ENCODE measurements at regions not wholly inside any gene's neighbourhood (a gene's known extent, or its start where the extent isn't known, plus 50 kb on each side); places are given as distances from the start of the nearest gene placed in this dataset.

GRCh38 chr5:158383486-158383885 lies 524.5 kb upstream of the CLINT1 start:
- no peak overlapping the region for H3K4me2 ChIP-seq (ENCODE audit: low read depth, low read length)
- BruUV-seq (replicated peaks), result no TSS peak
- no peak for FAIRE-seq
- H3K27me3 ChIP-seq (ENCODE audit: control insufficient read depth in 1 of 2, insufficient read depth in 2 of 2, low read length in 2 of 2), result no peaks in the 10 kb centered on the region
- no peak overlapping the region for H3K4me3 ChIP-seq (replicated peaks in 1 of 3; ENCODE audit: insufficient read depth in 1 of 3, low read depth in 2 of 3, low read length in 3 of 3)
- ChIA-PET CTCF (ENCODE audit: low intra/inter-chr PET ratio, low total read pairs) (no interaction called here), POLR2A (no interaction called here)
- no peaks in the 10 kb centered on the region for H4K20me1 ChIP-seq (ENCODE audit: insufficient read depth, low read length)
- no peak overlapping the region for H3K27ac ChIP-seq (ENCODE audit: extremely low read length, insufficient read depth, low read length)
- DNase-seq (ENCODE audit: low spot score), result no peak
- in situ Hi-C loops (cut with HindIII; ENCODE audit: extremely low pct_ligation_motif_present, low pct_unique_long_range_greater_than_20kb), result no loop called here
- H2AFZ ChIP-seq (ENCODE audit: low read length), result no peak overlapping the region
- H3K9me3 ChIP-seq (ENCODE audit: low read length), result peaks cover 26% of the 10 kb centered on the region; the same call in 1 of the 2 replicates
- TF ChIP-seq ELF4 (CRISPR knock-in tag; IDR thresholded peaks at IDR 0.05; ENCODE audit: borderline replicate concordance) (no peak), ZNF326 (CRISPR knock-in tag; IDR thresholded peaks at IDR 0.05; ENCODE audit: borderline replicate concordance) (no peak), ZNF570 (CRISPR knock-in tag; IDR thresholded peaks at IDR 0.05; ENCODE audit: borderline replicate concordance) (no peak), ZNF431 (CRISPR knock-in tag; IDR thresholded peaks at IDR 0.05; ENCODE audit: borderline replicate concordance, low read depth) (no peak), POLR2A (IDR thresholded peaks at IDR 0.05; ENCODE audit: insufficient read depth in 1 of 2, low read depth in 2 of 2, low read length in 2 of 2) (no peak), HNRNPLL (IDR thresholded peaks at IDR 0.05; ENCODE audit: low read depth, low read length, poor library complexity, severe bottlenecking) (no peak)
- TF ChIP-seq, protein P1, sequence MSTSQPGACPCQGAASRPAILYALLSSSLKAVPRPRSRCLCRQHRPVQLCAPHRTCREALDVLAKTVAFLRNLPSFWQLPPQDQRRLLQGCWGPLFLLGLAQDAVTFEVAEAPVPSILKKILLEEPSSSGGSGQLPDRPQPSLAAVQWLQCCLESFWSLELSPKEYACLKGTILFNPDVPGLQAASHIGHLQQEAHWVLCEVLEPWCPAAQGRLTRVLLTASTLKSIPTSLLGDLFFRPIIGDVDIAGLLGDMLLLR (CRISPR knock-in tag; IDR thresholded peaks at IDR 0.05), result no peak
- no peak for ATAC-seq
- WGBS (ENCODE audit: low lambda C conversion rate), result 10% methylated on average over 1 of the region's 1 CpG
- no peaks in the 10 kb centered on the region for H3K36me3 ChIP-seq (replicated peaks in 1 of 2; ENCODE audit: control insufficient read depth in 1 of 2, insufficient read depth in 2 of 2, low read length in 2 of 2)
- H3K4me1 ChIP-seq (ENCODE audit: insufficient read depth, low read length), result no peaks in the 10 kb centered on the region
- H3K79me2 ChIP-seq (ENCODE audit: insufficient read depth, low read length), result no peaks in the 10 kb centered on the region
- intact Hi-C loops (cut with micrococcal nuclease; ENCODE audit: unreplicated experiment), result loop anchor here (1.0 kb wide), 1 partner anchor 43 kb away; no protein-coding TSS in a partner anchor
- no peak overlapping the region for H3K9ac ChIP-seq (ENCODE audit: insufficient read depth, low read depth, low read length)

- CTCF ChIA-PET (ENCODE audit: low intra/inter-chr PET ratio, low total read pairs), result no interaction called here
- H3K9me3 ChIP-seq (ENCODE audit: low read length), result peaks cover 33% of the 10 kb centered on the region
- no peak overlapping the region for H2AFZ ChIP-seq (ENCODE audit: low read length)
- H3K36me3 ChIP-seq (replicated peaks in 1 of 2; ENCODE audit: control insufficient read depth in 1 of 2, insufficient read depth in 2 of 2, low read length in 2 of 2), result no peaks in the 10 kb centered on the region
- DNase-seq (ENCODE audit: low spot score) (no peak), ATAC-seq (peak; percentile 78), FAIRE-seq (no peak)
- in situ Hi-C loops (cut with HindIII; ENCODE audit: extremely low pct_ligation_motif_present, low pct_unique_long_range_greater_than_20kb), result no loop called here
- H3K9ac ChIP-seq (ENCODE audit: insufficient read depth, low read depth, low read length), result no peak overlapping the region
- POLR2A ChIA-PET, result no interaction called here
- no peaks in the 10 kb centered on the region for H4K20me1 ChIP-seq (ENCODE audit: insufficient read depth, low read length)
- H3K79me2 ChIP-seq (ENCODE audit: insufficient read depth, low read length), result no peaks in the 10 kb centered on the region
- no peaks in the 10 kb centered on the region for H3K4me1 ChIP-seq (ENCODE audit: insufficient read depth, low read length)
- BruUV-seq (replicated peaks), result no TSS peak
- H3K27ac ChIP-seq (ENCODE audit: extremely low read length, insufficient read depth, low read length), result no peak overlapping the region
- H3K4me3 ChIP-seq (replicated peaks in 1 of 3; ENCODE audit: insufficient read depth in 1 of 3, low read depth in 2 of 3, low read length in 3 of 3), result no peak overlapping the region
- intact Hi-C loops (cut with micrococcal nuclease; ENCODE audit: unreplicated experiment), result no loop called here
- no peak overlapping the region for H3K4me2 ChIP-seq (ENCODE audit: low read depth, low read length)
- no peak for TF ChIP-seq TP53 (CRISPR knock-in tag; conservative IDR thresholded peaks at IDR 0.05)
- peak; percentile 82 for TF ChIP-seq FOSL2 (CRISPR knock-in tag; IDR thresholded peaks at IDR 0.05)
- 0 out of 2 replicates have a peak, but pooled peaks have one; percentile 36 for TF ChIP-seq TFAP4 (IDR thresholded peaks at IDR 0.05; ENCODE audit: borderline replicate concordance, low read depth)
- H3K27me3 ChIP-seq (ENCODE audit: control insufficient read depth in 1 of 2, insufficient read depth in 2 of 2, low read length in 2 of 2), result no peaks in the 10 kb centered on the region
- WGBS (ENCODE audit: low lambda C conversion rate), result 0% methylated on average over 1 of the region's 2 CpGs
Observed at GRCh38 chr5:158382473-158382872, 523.5 kb upstream of the CLINT1 start.
